ENCODE measurements at regions not wholly inside any gene's neighbourhood (a gene's known extent, or its start where the extent isn't known, plus 50 kb on each side); places are given as distances from the start of the nearest gene placed in this dataset.
"Not testable (repeated sequence)": the region's sequence is repeated elsewhere in the genome, so short reads cannot be mapped to it uniquely, and the experiment has no call there.

- no peak for DNase-seq (ENCODE audit: low read depth in 3 of 3)
Measured at GRCh38 chr22:48739348-48740085, 1088.2 kb downstream of the BRD1 start.

GRCh38 chr22:48738204-48738980 is 1089.3 kb downstream of the BRD1 start:
- DNase-seq (ENCODE audit: low read depth in 3 of 3): no peak

- no peak for DNase-seq (ENCODE audit: low read depth in 3 of 3)
Measured at GRCh38 chr22:48737461-48738203, 1090.0 kb downstream of the BRD1 start.

- DNase-seq (ENCODE audit: low read depth in 3 of 3): no peak
Measured at GRCh38 chr22:48736593-48737460, 1090.8 kb downstream of the BRD1 start.

GRCh38 chr22:48734961-48735360 is 1092.7 kb downstream of the BRD1 start:
- DNase-seq (ENCODE audit: low read depth in 3 of 3): no peak

- no peak for DNase-seq (ENCODE audit: low read depth in 3 of 3)
Measured at GRCh38 chr22:48734359-48734758, 1093.3 kb downstream of the BRD1 start.

- no peak for DNase-seq (ENCODE audit: low read depth in 3 of 3)
Measured at GRCh38 chr22:48729499-48730171, 1098.0 kb downstream of the BRD1 start.

- DNase-seq (ENCODE audit: low read depth in 3 of 3): no peak
Measured at GRCh38 chr22:48727454-48728058, 1100.1 kb downstream of the BRD1 start.

GRCh38 chr22:48724899-48725298 is 1102.8 kb downstream of the BRD1 start:
- DNase-seq (ENCODE audit: low read depth in 3 of 3): no peak

GRCh38 chr22:48722661-48723060 is 1105.0 kb downstream of the BRD1 start:
- DNase-seq (ENCODE audit: low read depth in 3 of 3): no peak

- DNase-seq (ENCODE audit: low read depth in 3 of 3): no peak
Measured at GRCh38 chr22:48721395-48721669, 1106.3 kb downstream of the BRD1 start.

GRCh38 chr22:48720662-48721394 is 1106.8 kb downstream of the BRD1 start:
- no peak for DNase-seq (ENCODE audit: low read depth in 3 of 3)

- DNase-seq (ENCODE audit: low read depth in 3 of 3): no peak
Measured at GRCh38 chr22:48719978-48720661, 1107.6 kb downstream of the BRD1 start.

GRCh38 chr22:48718818-48719500 is 1108.7 kb downstream of the BRD1 start:
- DNase-seq (ENCODE audit: low read depth in 3 of 3): no peak

- DNase-seq (ENCODE audit: low read depth in 3 of 3): no peak
Measured at GRCh38 chr22:48717883-48718817, 1109.5 kb downstream of the BRD1 start.

GRCh38 chr22:48717076-48717810 is 1110.4 kb downstream of the BRD1 start:
- DNase-seq (ENCODE audit: low read depth in 3 of 3): no peak

GRCh38 chr22:48716154-48716553 is 1111.5 kb downstream of the BRD1 start:
- DNase-seq (ENCODE audit: low read depth in 3 of 3): not testable (repeated sequence)
